GM12875 (cell line): ENCODE measurements at regions not wholly inside any gene's neighbourhood (a gene's known extent, or its start where the extent isn't known, plus 50 kb on each side); places are given as distances from the start of the nearest gene placed in this dataset.

Experiments used
- H3K4me3 ChIP-seq: one replicate; pipeline ENCODE4 v1.5.1; 2011; ENCODE audit warnings: low read depth, low read length, control low read depth
- CTCF ChIP-seq: IDR thresholded peaks from 2 replicates; pipeline ENCODE4 v1.5.1; 2011; ENCODE audit warnings: low read depth, mild to moderate bottlenecking, control low read depth, inconsistent platforms, low read length, moderate library complexity, borderline replicate concordance; ENCODE audit not compliant: insufficient read depth

GRCh38 chr2:234788841-234789240 lies 163.0 kb upstream of the SH3BP4 start:
- TF ChIP-seq CTCF = no peak
- no peak overlapping the region for H3K4me3 ChIP-seq

DNA sequence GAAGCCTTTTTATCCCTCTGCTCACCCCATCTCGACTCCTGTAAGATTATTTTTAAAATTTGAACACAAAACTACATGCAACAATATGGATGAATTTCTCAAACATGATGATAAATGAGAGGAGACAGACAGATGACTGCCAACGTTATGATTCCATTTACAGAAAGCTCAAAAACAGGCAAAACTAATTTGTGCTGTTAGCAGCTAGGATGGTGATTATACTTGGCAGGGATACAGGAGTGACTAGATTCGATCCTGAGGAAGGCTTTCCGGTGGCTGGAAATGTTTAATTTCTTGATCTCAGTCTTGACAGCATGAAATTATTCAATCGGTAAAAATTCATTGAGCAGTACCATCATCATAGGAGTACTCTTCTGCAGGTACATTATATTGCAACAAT lies 163.4 kb upstream of the SH3BP4 start:
- no peak for TF ChIP-seq CTCF
- no peak overlapping the region for H3K4me3 ChIP-seq

GRCh38 chr2:234787114-234787513 lies 164.7 kb upstream of the SH3BP4 start:
- TF ChIP-seq CTCF = no peak
- no peak overlapping the region for H3K4me3 ChIP-seq

GRCh38 chr2:234773764-234774409 lies 177.9 kb upstream of the SH3BP4 start:
- no peak overlapping the region for H3K4me3 ChIP-seq
- no peak for TF ChIP-seq CTCF

DNA sequence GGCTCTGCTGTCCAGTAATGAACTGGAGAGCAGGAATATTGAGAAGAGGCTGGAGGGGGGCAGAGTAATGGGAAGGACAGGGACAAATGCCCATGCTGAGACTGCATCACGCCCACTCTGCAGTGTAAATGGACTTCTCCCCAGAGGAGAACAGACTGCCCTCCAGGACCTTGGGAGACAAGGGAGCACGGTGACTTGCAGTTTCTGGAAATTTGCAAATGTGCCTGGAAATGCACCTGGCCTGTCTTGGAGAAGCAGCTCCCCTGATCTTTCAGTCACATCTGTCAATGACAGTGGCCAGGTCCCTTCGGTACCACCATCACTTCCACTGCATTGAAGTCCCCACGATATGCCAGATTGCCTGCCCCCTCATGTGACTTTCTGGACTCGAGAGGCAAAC lies 178.7 kb upstream of the SH3BP4 start:
- H3K4me3 ChIP-seq = no peak overlapping the region
- TF ChIP-seq CTCF = no peak

GRCh38 chr2:234772733-234773060 lies 179.1 kb upstream of the SH3BP4 start:
- TF ChIP-seq CTCF = no peak
- no peak overlapping the region for H3K4me3 ChIP-seq

DNA sequence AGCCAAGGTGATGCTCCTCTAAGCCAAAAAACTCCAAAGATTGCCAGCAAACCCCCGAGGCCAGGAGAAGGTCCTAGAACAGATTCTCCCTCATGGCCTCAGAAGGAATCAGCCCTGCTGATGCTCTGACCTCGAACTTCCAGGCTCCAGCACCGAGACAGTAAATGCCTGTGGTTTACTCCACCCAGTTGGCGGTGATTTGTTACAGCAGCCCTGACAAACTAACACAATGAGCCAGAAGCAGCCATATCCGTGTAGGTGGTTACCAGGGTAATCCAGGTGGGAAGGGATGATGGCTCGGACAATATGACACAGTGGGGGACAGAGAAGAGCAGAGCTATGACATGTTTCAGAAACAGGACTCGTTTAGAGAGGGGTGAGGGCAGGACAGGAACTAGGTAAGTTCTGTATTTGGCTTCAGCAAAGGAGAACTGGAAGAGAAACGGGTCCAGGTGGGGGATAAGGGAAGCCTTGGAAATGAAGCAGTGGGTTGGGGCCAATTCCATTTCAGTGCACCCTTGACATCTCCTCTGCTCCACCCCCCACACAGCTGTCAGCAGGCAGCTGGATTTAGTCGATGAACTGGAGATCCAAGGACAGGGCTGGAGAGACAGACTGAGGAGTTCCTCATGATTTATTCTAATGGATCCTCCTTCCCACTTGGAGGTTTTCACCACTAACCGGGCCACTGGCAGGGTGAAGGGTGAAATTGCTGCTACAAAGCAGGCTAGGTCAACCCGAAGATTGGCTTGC lies 179.7 kb upstream of the SH3BP4 start:
- no peak for TF ChIP-seq CTCF

More for the DNA sequence above, 179.7 kb upstream of the SH3BP4 start:
- H3K4me3 ChIP-seq = no peak overlapping the region
